Neutrophil (primary cell): ENCODE measurements at regions not wholly inside any gene's neighbourhood (a gene's known extent, or its start where the extent isn't known, plus 50 kb on each side); places are given as distances from the start of the nearest gene placed in this dataset.

Experiments used
- H3K27ac ChIP-seq: fragments of 200-600 bp; sonication (generic); 2 replicates; pipeline ENCODE4 v1.5.1; 2016; ENCODE audit warnings: mild to moderate bottlenecking, moderate library complexity
- H3K27me3 ChIP-seq: fragments of 200-600 bp; sonication (generic); 2 replicates; pipeline ENCODE4 v1.6.0; 2016; ENCODE audit warnings: mild to moderate bottlenecking
- H3K36me3 ChIP-seq: fragments of 200-600 bp; sonication (generic); 2 replicates; pipeline ENCODE4 v1.5.1; 2017
- H3K4me1 ChIP-seq, 2 experiments: fragments of 200-600 bp in 1 of 2; sonication (generic) in 1 of 2; 1 replicate in 1 of 2; 2 replicates in 1 of 2; pipeline versions ENCODE4 v1.5.1 to v1.6.1; 2013 to 2016; ENCODE audit warnings: low read depth in 1 of 2, low read length in 1 of 2, mild to moderate bottlenecking in 1 of 2, moderate library complexity in 1 of 2; ENCODE audit not compliant: control insufficient read depth in 1 of 2, insufficient read depth in 1 of 2
- H3K4me3 ChIP-seq, 2 experiments: fragments of 200-600 bp in 1 of 2; sonication (generic) in 1 of 2; 1 replicate in 1 of 2; 2 replicates in 1 of 2; pipeline ENCODE4 v1.5.1; 2013 to 2016; ENCODE audit warnings: low read depth in 1 of 2, low read length in 1 of 2, mild to moderate bottlenecking in 1 of 2, moderate library complexity in 1 of 2
- H3K9me3 ChIP-seq: fragments of 200-600 bp; sonication (generic); 2 replicates; pipeline ENCODE4 v1.5.1; 2016
- CTCF ChIP-seq: fragments of 200-600 bp; sonication (generic); IDR thresholded peaks from 2 replicates; pipeline ENCODE4 v1.5.1; 2016; ENCODE audit warnings: antibody characterized with exemption

DNA sequence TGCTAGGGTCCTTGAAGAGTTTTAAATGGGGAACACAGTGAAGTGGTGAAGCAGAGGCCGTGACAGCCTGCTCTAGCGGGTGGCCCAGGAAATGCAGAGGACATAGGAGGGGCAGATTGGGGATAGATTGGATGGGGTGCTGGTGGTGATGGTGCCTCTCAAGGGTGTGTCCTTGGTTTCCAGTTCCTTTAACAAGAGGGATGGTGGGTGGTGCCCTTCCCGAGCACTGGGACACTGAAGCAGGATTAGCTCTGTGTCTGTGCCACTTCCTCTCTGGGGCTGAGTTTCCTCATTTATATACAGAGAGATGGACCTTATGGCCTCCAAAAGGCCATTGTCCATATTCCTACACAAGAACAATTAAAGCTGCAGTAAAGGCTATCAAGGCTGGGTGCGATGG, 285.5 kb downstream of the TCF7L2 start:
- H3K27ac ChIP-seq, result no peak overlapping the region
- TF ChIP-seq CTCF, result no peak
- no peak overlapping the region for H3K4me3 ChIP-seq
- H3K36me3 ChIP-seq, result no peaks in the 10 kb centered on the region
- no peaks in the 10 kb centered on the region for H3K27me3 ChIP-seq
- H3K4me1 ChIP-seq, result no peaks in the 10 kb centered on the region
- no peaks in the 10 kb centered on the region for H3K9me3 ChIP-seq

DNA sequence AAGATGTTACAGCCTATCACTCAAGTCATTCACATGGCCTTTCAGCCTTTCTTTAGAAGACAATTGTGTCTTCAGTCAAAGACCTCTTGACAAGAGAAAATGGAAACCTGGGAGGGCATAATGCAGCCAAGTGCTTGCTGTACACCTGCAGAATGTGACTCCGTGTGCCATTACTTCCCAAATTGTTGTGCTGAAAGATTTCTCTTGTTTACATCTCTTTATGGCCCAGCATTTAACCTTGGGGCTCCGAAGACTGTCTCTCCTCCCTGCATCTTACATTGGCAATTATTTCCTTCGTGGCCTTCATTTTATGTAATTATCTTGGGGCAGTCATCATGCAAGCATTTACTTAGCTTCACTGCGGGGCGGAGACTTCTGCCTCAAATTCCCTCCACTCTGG, 287.0 kb downstream of the TCF7L2 start:
- Histone ChIP-seq H3K4me1 (no peaks in the 10 kb centered on the region), H3K27me3 (no peaks in the 10 kb centered on the region), H3K9me3 (no peaks in the 10 kb centered on the region), H3K27ac (no peak overlapping the region), H3K4me3 (no peak overlapping the region), H3K36me3 (no peaks in the 10 kb centered on the region)
- no peak for TF ChIP-seq CTCF

DNA sequence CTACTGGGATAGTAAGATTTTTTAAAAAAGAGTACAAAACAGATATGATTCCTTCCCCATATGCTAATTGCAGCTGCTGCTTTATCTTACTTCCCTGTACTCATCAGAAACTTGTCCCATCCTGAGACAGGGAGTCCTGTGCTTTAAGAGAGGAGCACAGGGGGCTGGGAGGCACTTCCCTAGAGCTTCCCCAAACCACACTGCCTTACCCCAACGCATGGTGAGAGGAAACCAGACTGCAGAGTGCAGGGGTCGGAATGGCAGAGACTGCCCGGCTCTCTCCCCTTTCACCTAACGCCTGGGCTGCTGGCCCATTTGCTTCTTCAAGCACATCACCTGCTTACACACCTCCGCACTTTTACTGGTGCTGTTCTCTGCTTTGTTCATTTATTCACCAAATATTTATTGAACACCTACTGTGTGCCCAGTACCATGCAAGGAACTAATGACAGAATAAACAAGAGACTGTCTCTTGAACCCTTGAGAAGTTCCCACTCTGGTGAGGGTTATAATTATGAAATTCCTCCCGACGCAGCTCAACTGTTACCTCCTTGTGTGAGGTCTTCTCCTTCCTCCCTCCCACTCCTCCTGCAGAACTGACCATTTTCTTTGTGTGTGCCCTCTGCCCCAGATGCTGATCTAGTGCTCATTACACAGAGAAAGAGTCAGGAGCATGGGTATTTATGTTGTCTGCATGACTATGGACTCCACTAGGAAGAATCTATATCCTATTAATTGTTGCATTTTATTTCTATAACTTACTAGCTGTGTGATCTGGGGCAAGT, 289.7 kb downstream of the TCF7L2 start:
- no peak for TF ChIP-seq CTCF

DNA sequence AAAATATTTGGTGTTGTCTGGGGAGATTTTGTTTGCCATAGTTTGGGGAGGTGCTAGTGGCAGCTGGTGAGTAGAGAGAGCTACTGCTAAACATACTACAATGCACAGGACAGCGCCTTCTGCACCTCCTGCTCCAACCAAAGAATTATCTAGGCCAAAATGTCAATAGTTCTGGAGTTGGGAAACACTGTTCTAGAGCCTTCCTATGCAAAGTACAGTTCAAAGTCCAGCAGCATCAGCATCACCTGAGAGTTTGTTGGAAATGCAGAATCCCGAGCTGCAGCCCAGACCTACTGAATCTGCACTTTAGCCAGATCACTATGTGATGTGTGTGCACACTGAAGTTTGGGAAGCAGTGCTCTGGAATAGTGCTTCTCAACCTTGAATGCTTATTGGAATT, 290.7 kb downstream of the TCF7L2 start:
- H3K27me3 ChIP-seq, result no peaks in the 10 kb centered on the region
- H3K4me3 ChIP-seq, result no peak overlapping the region
- no peaks in the 10 kb centered on the region for H3K4me1 ChIP-seq
- H3K27ac ChIP-seq, result no peak overlapping the region
- no peak for TF ChIP-seq CTCF
- H3K36me3 ChIP-seq, result no peaks in the 10 kb centered on the region
- H3K9me3 ChIP-seq, result no peaks in the 10 kb centered on the region

More for the DNA sequence above, 289.7 kb downstream of the TCF7L2 start:
- H3K9me3 ChIP-seq, result no peaks in the 10 kb centered on the region
- no peaks in the 10 kb centered on the region for H3K36me3 ChIP-seq
- H3K27me3 ChIP-seq, result no peaks in the 10 kb centered on the region
- no peak overlapping the region for H3K4me3 ChIP-seq
- no peaks in the 10 kb centered on the region for H3K4me1 ChIP-seq
- no peak overlapping the region for H3K27ac ChIP-seq

- Histone ChIP-seq H3K4me3 (no peak overlapping the region), H3K9me3 (no peaks in the 10 kb centered on the region), H3K4me1 (no peaks in the 10 kb centered on the region), H3K27ac (no peak overlapping the region), H3K36me3 (no peaks in the 10 kb centered on the region), H3K27me3 (no peaks in the 10 kb centered on the region)
- no peak for TF ChIP-seq CTCF
Observed at GRCh38 chr10:113241599-113242360, 291.7 kb downstream of the TCF7L2 start.
